NCI-H524 (cell line): ENCODE measurements at regions not wholly inside any gene's neighbourhood (a gene's known extent, or its start where the extent isn't known, plus 50 kb on each side); places are given as distances from the start of the nearest gene placed in this dataset.
"Not testable (repeated sequence)": the region's sequence is repeated elsewhere in the genome, so short reads cannot be mapped to it uniquely, and the experiment has no call there.

ENCODE experiments used
- DNase-seq, 2 experiments: peaks; one replicate each; lab custom pipeline; 2025; lab: John Stamatoyannopoulos, UW

DNA sequence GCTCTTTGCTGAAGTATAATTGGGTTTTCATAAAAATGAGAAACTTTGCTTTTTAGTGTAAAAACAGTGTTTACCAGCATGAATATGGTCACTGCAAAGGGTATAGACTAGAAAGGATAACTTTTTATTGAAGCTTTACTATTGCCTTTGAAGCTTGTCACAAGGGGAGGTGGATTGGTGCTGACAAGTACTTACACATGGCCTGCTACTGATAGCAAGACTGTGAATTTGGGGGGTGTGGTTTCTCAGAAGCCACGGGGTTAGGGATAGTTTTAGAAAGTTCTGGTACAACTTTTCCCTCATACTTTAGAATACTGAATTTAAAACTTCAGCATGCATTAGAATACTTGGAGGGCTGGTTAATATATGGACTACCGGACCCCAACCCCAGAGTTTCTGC, 294.1 kb downstream of the SOCS6 start:
- no peak for DNase-seq

DNA sequence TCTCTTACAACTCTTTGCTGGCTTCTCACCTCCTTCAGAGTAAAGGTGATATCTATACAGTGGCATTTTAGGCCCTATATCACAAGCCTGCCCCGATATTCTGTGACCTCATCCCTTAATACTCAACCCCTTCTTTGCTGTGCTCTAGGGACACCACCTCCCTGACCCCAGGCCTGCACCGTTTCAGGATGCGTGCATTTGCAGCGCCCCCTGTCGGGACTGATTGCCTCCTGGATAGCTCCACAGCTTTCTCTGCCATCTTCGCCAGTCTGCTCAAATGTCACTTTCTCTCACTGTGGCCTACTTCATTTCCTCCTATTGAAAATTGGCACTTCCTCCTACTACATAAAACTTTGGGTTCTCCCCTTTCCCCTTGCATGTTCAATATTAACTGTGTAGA, 289.6 kb downstream of the SOCS6 start:
- DNase-seq: no peak

DNA sequence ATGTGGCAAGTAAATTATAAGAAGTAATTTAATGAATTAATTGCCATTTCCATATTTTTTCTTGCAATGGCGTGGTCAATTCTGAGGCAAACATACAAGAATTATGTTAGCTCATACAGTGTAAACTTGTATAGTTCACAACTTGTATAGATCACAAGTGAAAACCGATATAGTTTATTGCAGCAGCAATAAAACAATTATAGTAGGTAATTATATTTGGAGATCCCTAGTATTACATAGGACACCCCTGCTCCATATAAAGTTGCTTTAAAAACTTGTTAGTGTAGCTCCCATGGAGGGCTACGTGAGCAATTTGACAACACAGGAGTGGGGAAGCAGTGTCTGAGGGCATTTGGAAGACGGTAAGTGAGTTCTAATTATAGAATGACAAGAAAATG, 288.2 kb downstream of the SOCS6 start:
- no peak for DNase-seq

DNA sequence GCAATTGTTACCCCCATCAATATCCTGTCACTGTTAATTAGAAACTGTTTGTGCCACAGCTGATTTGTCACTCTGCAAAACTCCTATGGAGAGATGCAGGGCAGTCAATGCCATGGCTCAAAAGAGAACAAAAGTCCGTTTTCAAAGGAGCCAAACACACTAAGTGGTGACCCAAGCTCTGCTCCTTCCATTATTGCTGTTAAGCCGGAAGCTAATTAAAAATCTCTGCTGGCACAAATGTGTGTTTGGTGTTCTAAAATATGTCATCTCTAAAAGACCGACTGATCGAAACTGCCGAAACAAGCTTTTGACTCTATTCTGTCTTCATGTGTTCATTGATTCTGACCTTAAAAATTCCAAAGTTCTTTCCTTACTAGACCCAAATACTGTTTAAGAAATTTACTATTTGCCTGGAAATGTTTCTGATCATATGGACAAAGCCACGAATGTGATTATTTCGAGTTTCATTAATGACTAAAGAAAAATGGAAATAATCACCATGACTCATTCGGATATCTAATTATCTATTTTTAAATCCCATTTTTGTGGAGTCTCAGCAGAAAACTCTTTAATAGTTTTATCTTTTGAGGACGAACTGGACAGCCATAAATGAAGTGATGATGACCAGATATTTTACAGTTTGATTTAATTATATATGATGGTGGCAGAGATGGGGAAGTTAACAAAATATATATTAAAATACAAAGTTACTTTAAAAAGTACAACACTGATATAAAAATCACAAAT, 287.6 kb downstream of the SOCS6 start:
- no peak for DNase-seq

DNA sequence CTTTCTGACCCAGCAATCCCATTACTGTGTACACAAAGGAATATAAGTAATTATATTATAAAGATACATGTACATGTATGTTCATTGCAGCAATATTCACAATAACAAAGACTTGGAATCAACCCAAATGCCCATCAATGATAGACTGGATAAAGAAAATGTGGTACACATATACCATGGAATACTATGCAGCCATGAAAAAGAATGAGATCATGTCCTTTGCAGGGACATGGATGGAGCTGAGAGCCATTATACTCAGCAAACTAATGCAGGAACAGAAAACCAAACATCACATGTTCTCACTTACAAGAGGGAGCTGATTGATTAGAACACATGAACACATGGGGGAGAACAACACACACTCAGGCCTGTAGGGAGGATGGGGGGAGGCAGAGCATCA, 286.1 kb downstream of the SOCS6 start:
- DNase-seq: not testable (repeated sequence)

DNA sequence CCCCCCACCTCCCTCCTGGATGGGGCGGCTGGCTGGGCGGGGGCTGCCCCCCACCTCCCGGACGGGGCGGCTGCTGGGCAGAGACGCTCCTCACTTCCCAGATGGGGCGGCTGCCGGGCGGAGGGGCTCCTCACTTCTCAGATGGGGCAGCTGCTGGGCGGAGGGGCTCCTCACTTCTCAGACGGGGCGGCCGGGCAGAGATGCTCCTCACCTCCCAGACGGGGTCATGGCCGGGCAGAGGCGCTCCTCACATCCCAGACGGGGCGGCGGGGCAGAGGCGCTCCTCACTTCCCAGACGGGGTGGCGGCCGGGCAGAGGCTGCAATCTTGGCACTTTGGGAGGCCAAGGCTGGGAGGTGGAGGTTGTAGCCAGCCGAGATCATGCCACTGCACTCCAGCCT, 280.8 kb downstream of the SOCS6 start:
- not testable (repeated sequence) for DNase-seq

DNA sequence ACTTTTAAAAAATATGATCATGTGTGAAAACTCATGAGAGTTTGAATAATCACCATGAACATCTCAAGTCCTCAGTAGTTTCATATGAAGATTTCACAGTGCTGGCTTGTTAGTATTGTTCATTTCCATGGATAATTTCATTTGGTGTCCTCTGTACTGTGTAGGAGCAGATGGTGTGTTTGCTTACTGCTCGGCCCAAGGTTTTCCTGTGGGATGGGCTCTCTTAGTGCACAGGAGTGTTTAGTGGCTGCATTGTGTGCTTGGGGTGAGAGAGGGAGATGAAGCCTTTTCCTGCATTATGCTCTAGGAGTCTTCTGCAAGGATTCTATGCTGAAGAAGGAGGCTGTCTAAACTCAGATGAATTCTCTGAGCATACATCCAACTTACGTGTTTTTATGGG, 270.6 kb downstream of the SOCS6 start:
- peak in 1 of 2 experiments; percentile 18 for DNase-seq

DNA sequence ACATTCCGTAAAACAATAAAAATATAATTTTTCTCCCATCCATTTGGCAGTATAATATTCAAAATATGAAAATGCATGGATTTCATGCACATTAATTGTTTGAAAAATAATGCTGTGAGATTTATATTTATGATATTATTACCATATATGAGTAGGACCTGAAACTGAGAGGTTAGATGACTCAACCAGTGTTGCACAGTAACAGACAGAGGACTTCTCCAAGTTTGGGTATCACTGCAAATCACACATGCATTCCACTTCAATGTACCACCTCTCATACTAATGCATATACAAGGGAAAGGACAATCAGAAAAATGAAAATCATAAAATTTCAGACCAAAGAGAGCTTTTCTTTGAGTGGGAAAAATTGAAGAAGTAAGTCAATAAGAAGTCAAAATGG, 269.5 kb downstream of the SOCS6 start:
- DNase-seq: no peak

DNA sequence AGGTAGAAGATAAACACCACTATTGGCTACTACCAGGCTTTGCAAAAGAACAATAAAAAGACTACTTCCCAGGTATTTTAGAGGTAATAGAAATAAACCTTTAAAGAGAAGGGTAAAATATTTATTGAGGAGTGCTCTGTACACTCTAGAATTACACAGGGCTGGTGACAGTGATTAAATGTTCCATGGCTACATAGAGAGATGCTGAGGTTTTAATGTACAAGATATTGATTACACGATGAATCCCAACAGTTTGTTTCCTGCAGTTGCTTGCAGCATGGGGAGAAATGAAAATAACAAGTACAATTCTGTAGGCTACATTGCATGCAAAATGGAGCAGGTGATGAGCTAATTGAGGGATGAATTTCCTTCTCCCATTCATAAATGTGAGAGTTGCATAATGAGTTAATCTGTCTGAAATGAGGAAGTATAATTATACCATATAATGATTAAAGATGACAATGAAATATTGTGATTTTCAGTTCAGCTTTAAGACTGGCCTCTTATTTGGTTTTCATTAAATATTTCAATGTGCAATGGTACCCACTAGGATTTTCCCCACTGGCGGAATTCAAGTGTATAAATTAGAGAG, 266.1 kb downstream of the SOCS6 start:
- no peak for DNase-seq

DNA sequence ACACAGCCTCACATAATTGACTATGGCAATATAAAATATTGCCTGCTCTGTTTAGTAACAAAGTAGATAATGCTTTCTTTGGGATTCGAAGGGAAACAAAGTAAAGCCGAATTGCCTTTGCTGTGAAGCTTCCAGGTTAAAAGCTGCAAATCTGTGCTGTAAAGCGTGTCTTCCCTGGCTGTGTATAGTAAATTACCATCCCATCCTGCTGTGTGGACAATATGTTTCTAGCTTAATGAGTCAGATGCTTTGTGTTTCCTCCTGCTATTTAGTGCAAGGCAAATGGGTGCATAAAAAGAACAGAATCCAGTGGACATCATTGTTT, 265.1 kb downstream of the SOCS6 start:
- DNase-seq: peak; percentile 30 to 59

DNA sequence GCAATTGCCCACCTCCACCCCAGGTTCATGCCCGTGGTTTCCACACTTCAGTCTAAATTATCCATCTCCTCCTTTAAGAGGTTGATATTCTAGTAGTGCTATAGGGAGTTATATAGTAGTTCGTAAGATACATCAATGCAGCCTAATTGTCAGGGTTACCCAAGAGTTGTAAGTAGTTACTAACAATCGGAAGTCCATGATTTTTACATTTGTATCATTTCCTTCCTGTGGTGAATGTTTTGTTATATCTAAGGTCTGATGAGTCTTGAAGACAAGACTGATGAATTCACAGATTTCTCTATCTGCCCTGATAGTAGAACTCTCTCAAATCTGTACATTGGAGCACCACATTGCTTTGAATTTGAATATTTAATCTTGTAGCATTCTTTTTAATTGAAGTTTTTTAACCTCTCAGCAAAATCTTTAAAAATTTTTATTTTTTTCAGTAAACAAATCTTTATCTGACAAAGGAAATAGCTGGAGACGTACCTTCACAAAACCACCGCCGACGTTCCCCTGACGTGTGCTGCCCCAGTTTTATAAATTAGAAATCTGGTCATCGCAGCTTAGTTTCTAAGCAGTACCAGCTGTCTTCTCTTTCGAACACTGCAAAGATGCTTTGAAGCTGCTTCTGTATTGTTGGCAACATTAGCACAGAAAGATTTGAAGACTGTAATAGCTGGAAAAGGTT, 264.5 kb downstream of the SOCS6 start:
- DNase-seq: peak in 1 of 2 experiments; percentile 59

DNA sequence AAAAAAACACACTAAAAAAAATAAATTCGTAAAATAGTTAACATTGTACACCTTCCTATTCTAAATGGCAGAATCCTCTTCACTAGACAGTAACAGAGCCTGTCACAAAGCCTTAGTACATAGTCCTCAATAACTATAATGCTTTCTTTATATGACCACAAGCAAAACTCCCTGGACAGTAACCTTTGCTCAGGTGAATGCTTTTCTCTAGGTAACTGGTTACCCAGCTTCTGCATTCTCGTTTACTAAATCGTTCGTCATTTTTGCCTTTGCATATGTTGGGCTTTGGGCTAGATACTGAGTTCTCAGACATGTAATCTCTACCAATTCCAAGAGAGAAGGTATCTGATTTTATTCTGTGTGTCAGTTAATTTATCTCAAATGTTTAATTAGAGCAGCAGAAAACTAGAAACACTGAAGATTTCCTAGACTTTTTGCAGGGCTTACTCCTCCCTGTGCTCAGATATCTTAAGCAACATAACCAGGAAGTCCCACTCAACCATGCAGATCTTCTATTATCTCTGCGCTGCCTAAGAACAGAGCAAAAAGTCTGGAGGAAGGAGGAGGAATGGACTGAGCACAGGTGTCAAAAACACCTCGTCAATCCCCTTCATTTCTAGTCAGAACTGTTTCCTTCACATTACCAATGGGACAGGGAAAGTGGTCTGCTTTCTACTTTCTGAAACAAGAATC, 247.7 kb downstream of the SOCS6 start:
- DNase-seq: no peak

DNA sequence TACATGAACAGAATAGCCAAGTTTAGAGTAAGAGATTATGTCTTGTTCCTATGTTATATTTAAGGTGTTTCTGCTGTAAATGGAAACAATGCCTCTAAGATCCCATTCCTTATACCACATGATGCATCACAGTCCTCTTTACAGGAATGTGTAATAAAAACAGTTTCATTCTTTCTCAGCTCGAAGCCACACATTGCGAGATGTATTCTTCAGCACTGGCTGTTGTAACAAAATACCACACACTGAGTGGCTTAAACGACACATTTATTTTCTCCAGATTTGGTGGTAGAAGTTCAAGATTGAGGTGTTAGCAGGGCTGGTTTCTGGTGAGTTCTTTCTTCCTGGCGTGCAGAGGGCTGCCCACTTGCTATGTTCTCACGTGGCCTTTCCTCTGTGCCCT, 246.2 kb downstream of the SOCS6 start:
- DNase-seq: no peak

DNA sequence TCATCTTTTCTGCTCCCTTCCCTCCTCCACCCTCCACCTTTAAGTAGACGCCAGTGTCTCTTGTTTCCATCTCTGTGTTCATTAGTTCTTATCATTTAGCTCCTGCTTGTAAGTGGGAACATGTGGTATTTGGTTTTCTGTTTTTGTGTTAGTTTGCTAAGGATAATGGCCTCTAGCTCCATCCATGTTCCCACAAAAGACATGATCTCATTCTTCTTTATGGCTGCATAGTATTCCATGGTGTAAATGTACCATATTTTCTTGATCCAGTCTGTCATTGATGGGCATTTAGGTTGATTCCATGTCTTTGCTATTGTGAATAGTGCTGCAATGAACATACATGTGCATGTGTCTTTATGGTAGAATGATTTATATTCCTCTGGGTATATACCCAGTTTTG, 236.5 kb downstream of the SOCS6 start:
- DNase-seq: not testable (repeated sequence)

DNA sequence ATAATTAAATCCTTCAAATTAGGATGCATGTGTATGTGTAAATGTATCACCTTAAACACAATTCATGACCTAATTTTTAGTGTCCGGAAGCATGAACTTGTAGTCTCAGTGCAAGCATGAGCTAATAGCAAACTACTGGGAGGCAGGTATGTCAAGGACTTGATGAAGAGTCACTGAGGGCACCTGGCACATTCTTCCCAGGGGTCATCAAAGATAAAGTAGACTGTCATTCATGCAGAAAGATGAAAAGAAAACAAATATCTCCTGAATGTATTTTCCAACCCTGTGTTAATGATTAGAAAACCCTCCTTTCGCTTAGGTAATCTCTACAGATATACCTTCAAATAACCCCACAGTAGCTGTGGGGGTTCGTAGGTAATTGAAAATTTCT, 234.9 kb downstream of the SOCS6 start:
- DNase-seq: no peak

DNA sequence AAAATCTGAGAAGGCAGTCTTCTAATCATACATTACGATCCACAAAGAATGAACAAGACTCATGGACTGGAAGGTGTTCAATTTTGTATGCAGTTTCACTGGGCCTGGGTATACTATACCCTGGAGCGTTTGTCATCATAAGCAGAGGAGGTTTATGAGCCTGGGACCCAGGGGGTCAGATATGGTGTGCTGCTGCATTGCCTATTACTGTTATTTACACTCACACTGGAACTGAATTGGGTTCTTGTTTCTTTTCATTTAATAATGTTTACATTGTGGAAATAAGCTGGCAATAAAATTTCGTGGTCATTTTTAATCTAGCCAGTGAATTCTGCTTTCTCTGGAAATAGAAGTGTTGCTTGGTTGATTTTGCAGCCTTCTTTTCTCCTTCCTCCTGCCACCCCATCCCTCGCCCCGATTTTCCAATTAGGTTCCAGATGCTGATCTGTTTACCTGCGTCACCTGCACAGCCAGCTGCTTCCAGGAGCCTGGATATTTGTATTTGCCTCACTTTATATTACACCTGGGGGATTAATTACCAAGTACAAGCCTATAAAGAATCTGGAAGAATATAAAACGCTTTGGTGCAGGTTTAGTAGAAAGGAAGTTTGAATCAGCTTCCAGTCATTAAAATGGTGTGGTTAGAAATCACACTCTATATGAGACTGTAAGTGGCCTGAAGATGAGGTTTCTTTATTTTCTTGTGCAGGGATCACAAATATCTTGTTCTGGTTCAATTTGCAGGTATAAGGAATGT, 234.4 kb downstream of the SOCS6 start:
- DNase-seq: no peak

DNA sequence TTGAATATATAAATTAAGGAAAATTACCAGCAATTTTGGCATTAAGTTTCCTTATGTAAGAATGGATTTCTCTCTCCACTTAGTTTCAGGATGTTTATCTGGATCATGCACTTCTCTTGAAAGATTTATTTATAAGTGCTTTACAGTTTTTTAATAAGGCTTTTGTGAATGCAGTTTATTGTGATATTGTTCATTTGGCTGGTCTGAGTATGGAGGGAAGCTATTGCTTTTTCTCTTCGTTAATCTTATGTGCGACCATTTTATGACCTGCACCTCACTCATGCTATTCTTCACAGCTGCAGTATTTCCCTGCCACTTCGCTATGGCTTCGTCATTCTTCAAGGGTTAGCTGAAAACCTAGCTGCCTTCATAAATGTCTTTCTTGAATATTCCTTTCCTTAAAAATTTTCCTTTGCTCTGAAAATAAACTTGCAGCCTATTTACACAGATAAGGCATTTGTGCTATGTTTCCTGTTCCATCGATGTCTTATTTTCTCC, 233.4 kb downstream of the SOCS6 start:
- no peak for DNase-seq

DNA sequence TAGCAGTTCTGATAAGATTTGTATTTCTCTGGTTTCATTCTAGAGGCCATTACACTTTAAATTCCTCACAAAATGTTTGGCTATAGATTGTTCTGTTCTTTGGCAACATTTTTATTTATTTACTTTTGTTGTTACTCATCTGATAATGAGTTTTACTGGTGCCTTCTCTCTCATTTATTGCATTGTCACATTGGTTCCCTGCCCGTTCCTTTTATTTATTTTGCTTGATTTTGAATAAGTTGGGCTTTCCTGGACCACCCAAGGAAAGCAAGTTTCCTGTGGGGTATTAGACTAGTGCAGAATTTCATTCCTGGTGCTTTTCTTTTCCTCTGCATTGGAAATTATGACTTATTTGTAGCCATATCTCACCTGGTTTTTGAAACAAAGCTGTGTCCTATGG, 232.0 kb downstream of the SOCS6 start:
- DNase-seq: no peak

DNA sequence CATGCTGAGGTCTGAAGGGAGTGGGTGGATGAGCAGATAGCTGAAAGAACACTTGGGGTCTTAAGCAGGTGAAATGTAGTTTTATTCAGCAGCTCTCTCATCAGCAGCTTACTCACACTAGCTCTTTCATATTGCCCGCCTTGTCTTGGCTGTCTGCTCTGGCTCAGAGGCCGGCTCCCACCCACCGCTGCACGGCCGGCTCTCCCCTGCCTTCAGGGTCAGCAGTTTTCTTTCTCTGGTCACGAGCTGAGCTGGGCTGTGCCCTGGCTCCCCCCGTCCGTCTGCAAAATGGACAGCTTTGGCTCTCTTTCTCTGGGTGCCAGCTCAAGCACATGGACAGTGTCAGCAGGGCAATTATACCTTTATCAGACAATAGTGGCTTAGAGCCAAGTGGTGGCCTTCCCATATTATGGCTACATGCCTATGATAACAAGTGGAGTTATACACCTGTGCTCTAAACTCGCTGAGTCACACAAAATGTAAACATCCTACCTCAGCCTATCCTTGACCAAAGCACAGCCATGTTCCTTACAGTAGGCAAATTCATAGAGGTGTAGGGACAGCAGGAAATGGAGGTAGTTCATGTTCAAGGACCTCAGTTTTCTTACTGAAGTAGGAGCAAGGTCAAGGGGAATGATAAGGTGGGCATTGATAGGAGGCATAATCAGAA, 224.8 kb downstream of the SOCS6 start:
- DNase-seq: no peak

DNA sequence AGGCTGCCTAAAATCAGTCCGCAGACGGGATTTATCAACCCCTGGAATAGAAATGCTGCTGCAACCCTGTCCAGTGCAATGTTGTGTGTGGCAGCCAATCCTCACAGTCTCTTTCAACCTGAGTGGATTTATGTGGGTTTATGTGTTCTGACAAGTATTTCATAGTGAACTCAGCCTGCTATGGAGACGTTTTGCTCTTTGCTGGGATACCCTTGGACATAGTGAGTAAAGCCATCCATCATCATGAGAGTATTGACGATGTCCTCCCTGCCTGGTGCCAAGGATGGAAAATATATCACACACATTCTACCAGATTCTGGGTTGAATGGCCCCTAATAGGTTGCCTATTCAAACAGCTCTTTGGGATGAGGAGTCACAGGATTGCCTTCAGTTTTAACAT, 219.1 kb downstream of the SOCS6 start:
- DNase-seq: no peak

DNA sequence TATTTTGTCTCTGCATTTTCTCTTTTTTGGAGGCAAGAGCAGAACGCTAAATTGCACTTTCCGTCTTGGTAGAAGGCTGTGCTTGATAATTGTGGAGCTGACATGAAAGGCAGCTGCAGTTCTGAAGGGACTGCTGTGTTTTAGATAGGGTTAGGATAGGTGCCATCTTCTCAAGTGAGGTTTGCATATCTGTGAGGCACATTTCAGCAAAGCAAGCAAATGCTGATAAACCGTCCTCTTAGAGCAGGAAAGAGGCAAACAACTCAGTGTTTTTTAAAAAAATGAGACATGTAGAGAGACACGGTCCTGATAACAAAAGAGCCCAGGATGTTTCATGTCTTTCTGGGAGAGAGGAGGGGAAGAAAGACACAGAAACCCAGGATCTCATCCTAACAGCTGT, 217.7 kb downstream of the SOCS6 start:
- no peak for DNase-seq
